Nephron progenitor cell (in vitro differentiated cells): ENCODE measurements at regions not wholly inside any gene's neighbourhood (a gene's known extent, or its start where the extent isn't known, plus 50 kb on each side); places are given as distances from the start of the nearest gene placed in this dataset.

Source experiments
- DNase-seq: peaks from one replicate; pipeline ENCODE4 v3.0.0; 2021
- H3K27ac Mint-ChIP-seq: 2 replicates; pipeline ENCODE4 v1.8.0; 2021; ENCODE audit warnings: mild to moderate bottlenecking, moderate library complexity, mixed read lengths
- H3K27me3 Mint-ChIP-seq: 2 replicates; pipeline ENCODE4 v1.8.0; 2021; ENCODE audit warnings: mild to moderate bottlenecking, low read depth, mixed read lengths; ENCODE audit not compliant: poor library complexity
- H3K36me3 Mint-ChIP-seq: 2 replicates; pipeline ENCODE4 v1.8.0; 2021; ENCODE audit warnings: low read depth, mixed read lengths
- H3K4me1 Mint-ChIP-seq: 2 replicates; pipeline ENCODE4 v1.8.0; 2021; ENCODE audit warnings: mixed read lengths
- H3K4me3 Mint-ChIP-seq: 2 replicates; pipeline ENCODE4 v1.8.0; 2021; ENCODE audit warnings: mild to moderate bottlenecking, moderate library complexity, mixed read lengths
- H3K9me3 Mint-ChIP-seq: 2 replicates; pipeline ENCODE4 v1.8.0; 2021; ENCODE audit warnings: mild to moderate bottlenecking, moderate library complexity, mixed read lengths
- CTCF ChIP-seq: fragments of 200-600 bp; sonication (generic); IDR thresholded peaks from 2 replicates; pipeline ENCODE4 v1.5.0; 2021; ENCODE audit warnings: antibody characterized with exemption

GRCh38 chr18:57973889-57974288 lies 70.1 kb upstream of the NEDD4L start:
- DNase-seq = no peak
- Mint-ChIP-seq H3K27me3 (peaks cover 12% of the 10 kb centered on the region), H3K9me3 (peaks cover 3% of the 10 kb centered on the region), H3K4me3 (no peak overlapping the region), H3K4me1 (peaks cover 6% of the 10 kb centered on the region), H3K27ac (no peak overlapping the region), H3K36me3 (no peaks in the 10 kb centered on the region)
- no peak for TF ChIP-seq CTCF

DNA sequence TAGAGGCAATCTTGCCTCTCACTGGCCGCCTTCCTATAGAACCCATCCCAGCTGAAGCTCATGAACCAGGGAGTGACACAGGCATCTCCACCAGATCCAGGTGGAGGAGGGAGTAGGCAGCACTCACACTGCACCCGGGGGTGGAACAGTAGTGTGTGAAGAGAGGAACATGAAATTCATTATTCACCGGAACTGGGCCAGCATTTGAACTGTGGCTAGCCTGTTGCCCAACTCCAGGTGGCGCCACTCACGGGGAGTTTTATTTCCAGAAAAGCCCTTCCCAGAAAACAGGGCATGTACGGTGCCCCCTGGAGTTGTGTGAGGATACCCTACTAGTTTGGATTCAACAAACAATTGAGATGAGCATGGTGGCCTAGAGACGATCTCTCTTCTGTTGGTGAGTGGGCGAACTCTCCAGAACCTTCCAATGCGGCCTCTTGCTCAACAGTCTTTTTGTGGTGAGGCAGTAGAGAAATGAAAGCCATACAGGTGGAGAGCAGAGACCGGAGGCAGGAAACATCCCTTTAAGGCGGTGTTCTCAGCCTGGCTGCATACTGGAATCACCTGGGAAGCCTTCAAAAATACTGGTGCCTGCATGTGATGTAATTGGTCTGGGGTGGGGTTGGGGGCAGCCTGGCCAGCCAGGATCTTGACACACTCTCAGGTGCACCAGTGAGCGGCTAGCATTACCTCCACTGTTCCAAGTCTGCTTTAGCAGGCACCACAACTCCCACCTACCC lies 73.5 kb upstream of the NEDD4L start:
- peaks cover 13% of the 10 kb centered on the region for H3K27me3 Mint-ChIP-seq
- peaks cover 3% of the 10 kb centered on the region for H3K9me3 Mint-ChIP-seq
- H3K4me1 Mint-ChIP-seq = peaks cover 6% of the 10 kb centered on the region
- H3K4me3 Mint-ChIP-seq = no peak overlapping the region
- no peak for DNase-seq
- peak; percentile 28 for TF ChIP-seq CTCF
- no peaks in the 10 kb centered on the region for H3K36me3 Mint-ChIP-seq
- H3K27ac Mint-ChIP-seq = no peak overlapping the region

GRCh38 chr18:57969824-57970223 lies 74.2 kb upstream of the NEDD4L start:
- no peak overlapping the region for H3K27ac Mint-ChIP-seq
- DNase-seq = no peak
- peaks cover 13% of the 10 kb centered on the region for H3K27me3 Mint-ChIP-seq
- no peak for TF ChIP-seq CTCF
- H3K4me3 Mint-ChIP-seq = no peak overlapping the region
- H3K9me3 Mint-ChIP-seq = peaks cover 8% of the 10 kb centered on the region
- H3K36me3 Mint-ChIP-seq = no peaks in the 10 kb centered on the region
- H3K4me1 Mint-ChIP-seq = peaks cover 2% of the 10 kb centered on the region

- Mint-ChIP-seq H3K4me3 (no peak overlapping the region), H3K27me3 (peaks cover 6% of the 10 kb centered on the region), H3K27ac (no peak overlapping the region), H3K4me1 (no peaks in the 10 kb centered on the region), H3K36me3 (no peaks in the 10 kb centered on the region), H3K9me3 (peaks cover 11% of the 10 kb centered on the region)
- no peak for DNase-seq
- no peak for TF ChIP-seq CTCF
Observed at GRCh38 chr18:57965246-57965645, 78.8 kb upstream of the NEDD4L start.

DNA sequence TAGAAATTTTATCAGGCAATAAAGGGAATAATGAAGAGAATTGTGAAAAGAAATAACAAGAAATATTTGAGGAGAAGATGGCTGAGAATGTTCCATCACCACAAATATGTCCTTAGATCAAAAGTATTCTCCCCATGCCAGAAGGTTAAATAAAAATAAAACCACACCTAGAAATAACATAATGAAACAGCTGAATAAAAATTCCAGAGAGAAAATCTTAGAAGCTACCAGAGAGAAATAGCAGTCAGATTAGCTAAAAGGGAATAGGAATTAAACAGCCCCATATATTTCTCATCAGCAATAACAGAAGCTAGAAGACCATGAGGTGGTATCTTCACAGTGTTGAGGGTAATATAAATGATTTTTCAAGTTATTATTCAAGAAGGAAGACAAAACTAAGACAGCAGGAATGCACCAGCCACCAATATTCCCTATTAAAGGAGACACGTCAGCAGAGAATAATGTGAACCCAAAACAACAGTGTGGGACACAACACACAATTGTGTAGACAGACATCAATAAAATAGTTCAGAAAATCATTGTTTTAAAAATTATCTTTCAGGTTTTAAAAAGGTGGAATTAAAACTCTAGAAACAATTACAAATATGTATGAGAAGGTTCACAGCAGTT lies 82.0 kb upstream of the NEDD4L start:
- H3K27ac Mint-ChIP-seq = no peak overlapping the region
- peaks cover 5% of the 10 kb centered on the region for H3K27me3 Mint-ChIP-seq
- H3K4me3 Mint-ChIP-seq = no peak overlapping the region

More for the DNA sequence above, 82.0 kb upstream of the NEDD4L start:
- TF ChIP-seq CTCF = no peak
- DNase-seq = no peak
- Mint-ChIP-seq H3K36me3 (no peaks in the 10 kb centered on the region), H3K4me1 (no peaks in the 10 kb centered on the region), H3K9me3 (peaks cover 8% of the 10 kb centered on the region)
